ENCODE measurements at regions not wholly inside any gene's neighbourhood (a gene's known extent, or its start where the extent isn't known, plus 50 kb on each side); places are given as distances from the start of the nearest gene placed in this dataset.

DNA sequence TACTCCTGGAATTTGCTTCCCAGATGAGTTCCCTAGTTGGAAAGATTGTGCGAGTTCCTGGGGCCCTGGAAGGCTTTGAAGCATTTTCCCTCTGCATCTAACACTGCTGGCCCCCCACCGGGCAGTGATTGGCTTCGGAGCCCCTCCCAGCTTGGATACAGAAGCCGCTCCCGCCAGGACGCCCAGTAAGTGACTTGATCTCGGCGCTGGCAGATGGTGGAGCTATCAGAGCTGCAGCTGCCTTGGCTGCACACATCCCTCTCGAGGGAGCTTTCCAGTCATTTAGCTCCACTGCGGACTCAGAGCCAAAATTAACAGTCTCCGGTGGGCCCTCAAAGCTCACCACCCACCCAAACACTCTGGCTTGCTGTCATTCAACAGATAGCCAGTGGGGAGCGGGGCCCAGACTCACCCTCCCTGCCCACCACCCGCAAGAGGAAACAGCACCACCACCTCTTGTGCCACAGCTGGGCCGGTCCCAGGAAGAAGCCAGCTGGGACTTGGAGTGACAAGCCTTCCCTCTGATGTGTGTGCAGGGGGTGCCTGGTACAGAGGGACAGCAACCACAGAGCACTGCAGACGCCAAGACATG, 162.3 kb downstream of the TRIM29 start:
- no peaks in the 10 kb centered on the region for H3K4me1 ChIP-seq (ENCODE audit: insufficient read depth, low read length, severe bottlenecking)
- H3F3A ChIP-seq (ENCODE audit: insufficient read depth, low read length), result no peaks in the 10 kb centered on the region
- no peak overlapping the region for H2AFZ ChIP-seq (ENCODE audit: low read length)
- H3K9me3 ChIP-seq (ENCODE audit: low read length), result no peaks in the 10 kb centered on the region
- no peak overlapping the region for H3K9ac ChIP-seq (ENCODE audit: low read length)
- no peak overlapping the region for H3K4me2 ChIP-seq (ENCODE audit: low read length)
- H3K36me3 ChIP-seq (ENCODE audit: insufficient read depth, low read length), result no peaks in the 10 kb centered on the region
- H4K20me1 ChIP-seq (ENCODE audit: insufficient read depth, low read length), result no peaks in the 10 kb centered on the region
- no peak overlapping the region for H3K4me3 ChIP-seq (ENCODE audit: low read depth, low read length, poor library complexity, severe bottlenecking)
- no peaks in the 10 kb centered on the region; the same call in 1 of the 2 replicates for H3K27me3 ChIP-seq (ENCODE audit: insufficient read depth, low read length)
- H3K27ac ChIP-seq (ENCODE audit: low read depth, low read length, poor library complexity, severe bottlenecking), result no peak overlapping the region
- no peaks in the 10 kb centered on the region for H3K79me2 ChIP-seq (ENCODE audit: insufficient read depth, low read length)
- H3K9me2 ChIP-seq (ENCODE audit: low read depth, low read length), result no peaks in the 10 kb centered on the region
- TF ChIP-seq EZH2 (IDR thresholded peaks at IDR 0.05; ENCODE audit: borderline replicate concordance, low read length), result no peak

DNA sequence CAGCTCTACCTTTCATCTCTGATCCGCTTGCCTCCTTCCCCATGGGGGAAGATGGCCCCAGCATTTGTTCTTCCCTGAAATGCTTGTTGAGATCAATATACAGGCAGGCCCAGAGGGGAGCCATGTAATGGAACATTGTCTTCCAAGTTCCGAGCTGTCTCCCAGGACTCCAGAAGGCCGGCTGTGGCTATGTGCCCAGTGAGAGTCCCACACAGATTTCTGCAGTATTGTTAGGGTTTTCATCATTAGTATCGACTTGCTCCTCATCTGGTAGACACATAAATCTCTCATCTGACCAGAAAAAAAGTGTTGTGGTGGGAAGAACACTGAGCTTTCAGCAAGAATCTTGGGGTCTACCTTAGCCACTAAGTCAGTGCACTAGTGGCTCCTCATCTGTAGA, 163.4 kb downstream of the TRIM29 start:
- Histone ChIP-seq H3K4me3 (ENCODE audit: low read depth, low read length, poor library complexity, severe bottlenecking) (no peak overlapping the region), H3K36me3 (ENCODE audit: insufficient read depth, low read length) (no peaks in the 10 kb centered on the region), H4K20me1 (ENCODE audit: insufficient read depth, low read length) (no peaks in the 10 kb centered on the region), H3K4me1 (ENCODE audit: insufficient read depth, low read length, severe bottlenecking) (no peaks in the 10 kb centered on the region), H3K9ac (ENCODE audit: low read length) (no peak overlapping the region), H2AFZ (ENCODE audit: low read length) (no peak overlapping the region), H3K9me2 (ENCODE audit: low read depth, low read length) (no peaks in the 10 kb centered on the region), H3F3A (ENCODE audit: insufficient read depth, low read length) (no peaks in the 10 kb centered on the region), H3K27me3 (ENCODE audit: insufficient read depth, low read length) (no peaks in the 10 kb centered on the region; the same call in 1 of the 2 replicates), H3K79me2 (ENCODE audit: insufficient read depth, low read length) (no peaks in the 10 kb centered on the region), H3K4me2 (ENCODE audit: low read length) (no peak overlapping the region), H3K9me3 (ENCODE audit: low read length) (no peaks in the 10 kb centered on the region), H3K27ac (ENCODE audit: low read depth, low read length, poor library complexity, severe bottlenecking) (no peak overlapping the region)
- TF ChIP-seq CTCF (IDR thresholded peaks at IDR 0.05; ENCODE audit: low read length) (no peak), EZH2 (IDR thresholded peaks at IDR 0.05; ENCODE audit: borderline replicate concordance, low read length) (no peak)

- Histone ChIP-seq H3K9ac (ENCODE audit: low read length) (no peak overlapping the region), H3K4me2 (ENCODE audit: low read length) (no peak overlapping the region), H3K4me3 (ENCODE audit: low read depth, low read length, poor library complexity, severe bottlenecking) (no peak overlapping the region), H3F3A (ENCODE audit: insufficient read depth, low read length) (no peaks in the 10 kb centered on the region), H3K36me3 (ENCODE audit: insufficient read depth, low read length) (no peaks in the 10 kb centered on the region), H3K27ac (ENCODE audit: low read depth, low read length, poor library complexity, severe bottlenecking) (no peak overlapping the region), H3K9me3 (ENCODE audit: low read length) (no peaks in the 10 kb centered on the region), H3K79me2 (ENCODE audit: insufficient read depth, low read length) (no peaks in the 10 kb centered on the region), H3K4me1 (ENCODE audit: insufficient read depth, low read length, severe bottlenecking) (no peaks in the 10 kb centered on the region), H3K9me2 (ENCODE audit: low read depth, low read length) (no peaks in the 10 kb centered on the region), H3K27me3 (ENCODE audit: insufficient read depth, low read length) (no peaks in the 10 kb centered on the region; the same call in 1 of the 2 replicates), H2AFZ (ENCODE audit: low read length) (no peak overlapping the region), H4K20me1 (ENCODE audit: insufficient read depth, low read length) (no peaks in the 10 kb centered on the region)
- TF ChIP-seq EZH2 (IDR thresholded peaks at IDR 0.05; ENCODE audit: borderline replicate concordance, low read length) (no peak), CTCF (IDR thresholded peaks at IDR 0.05; ENCODE audit: low read length) (no peak)
These were observed 163.9 kb downstream of the TRIM29 start for GRCh38 chr11:119974051-119974450.

- no peaks in the 10 kb centered on the region for H3F3A ChIP-seq (ENCODE audit: insufficient read depth, low read length)
- no peaks in the 10 kb centered on the region for H3K79me2 ChIP-seq (ENCODE audit: insufficient read depth, low read length)
- no peak overlapping the region for H3K9ac ChIP-seq (ENCODE audit: low read length)
- H3K9me3 ChIP-seq (ENCODE audit: low read length), result no peaks in the 10 kb centered on the region
- H3K4me1 ChIP-seq (ENCODE audit: insufficient read depth, low read length, severe bottlenecking), result no peaks in the 10 kb centered on the region
- H3K27ac ChIP-seq (ENCODE audit: low read depth, low read length, poor library complexity, severe bottlenecking), result no peak overlapping the region
- H3K27me3 ChIP-seq (ENCODE audit: insufficient read depth, low read length), result no peaks in the 10 kb centered on the region; the same call in 1 of the 2 replicates
- no peaks in the 10 kb centered on the region for H4K20me1 ChIP-seq (ENCODE audit: insufficient read depth, low read length)
- H2AFZ ChIP-seq (ENCODE audit: low read length), result no peak overlapping the region
- H3K4me3 ChIP-seq (ENCODE audit: low read depth, low read length, poor library complexity, severe bottlenecking), result no peak overlapping the region
- no peaks in the 10 kb centered on the region for H3K9me2 ChIP-seq (ENCODE audit: low read depth, low read length)
- TF ChIP-seq EZH2 (IDR thresholded peaks at IDR 0.05; ENCODE audit: borderline replicate concordance, low read length), result no peak
- no peak for TF ChIP-seq CTCF (IDR thresholded peaks at IDR 0.05; ENCODE audit: low read length)
- H3K4me2 ChIP-seq (ENCODE audit: low read length), result no peak overlapping the region
- H3K36me3 ChIP-seq (ENCODE audit: insufficient read depth, low read length), result no peaks in the 10 kb centered on the region
These were observed 165.6 kb downstream of the TRIM29 start for GRCh38 chr11:119972281-119972680.

Data from OCI-LY1 (cell line).